Embryonic facial prominence (tissue), 1 donor: ENCODE measurements at regions not wholly inside any gene's neighbourhood (a gene's known extent, or its start where the extent isn't known, plus 50 kb on each side); places are given as distances from the start of the nearest gene placed in this dataset.

ENCODE experiments used
- DNase-seq: peaks from one replicate; pipeline ENCODE4 v3.0.0-alpha.2; 2016; ENCODE audit errors: extremely low spot score

DNA sequence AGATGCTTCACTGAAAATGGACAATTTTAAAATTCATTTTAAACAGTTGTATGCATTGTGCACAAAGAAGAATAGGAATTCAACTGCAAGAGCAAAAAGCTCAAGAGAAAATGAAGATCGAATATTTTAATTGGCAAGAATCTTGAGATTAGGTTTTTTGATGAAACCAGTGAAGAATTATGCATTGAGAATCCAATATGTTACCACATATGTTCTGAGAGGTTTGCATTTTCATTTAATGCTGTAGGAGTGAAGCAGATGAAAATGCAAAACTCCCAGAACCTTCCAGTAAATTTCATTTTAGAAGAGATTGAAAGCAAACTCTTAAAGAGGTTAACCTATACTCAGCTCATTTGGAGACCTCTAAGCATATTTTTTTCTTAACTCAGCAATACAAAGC, 298.0 kb downstream of the OLFM3 start:
- no peak for DNase-seq

GRCh38 chr1:101704895-101705294, 291.8 kb downstream of the OLFM3 start:
- DNase-seq: no peak

GRCh38 chr1:101706366-101706765, 290.4 kb downstream of the OLFM3 start:
- no peak for DNase-seq

DNA sequence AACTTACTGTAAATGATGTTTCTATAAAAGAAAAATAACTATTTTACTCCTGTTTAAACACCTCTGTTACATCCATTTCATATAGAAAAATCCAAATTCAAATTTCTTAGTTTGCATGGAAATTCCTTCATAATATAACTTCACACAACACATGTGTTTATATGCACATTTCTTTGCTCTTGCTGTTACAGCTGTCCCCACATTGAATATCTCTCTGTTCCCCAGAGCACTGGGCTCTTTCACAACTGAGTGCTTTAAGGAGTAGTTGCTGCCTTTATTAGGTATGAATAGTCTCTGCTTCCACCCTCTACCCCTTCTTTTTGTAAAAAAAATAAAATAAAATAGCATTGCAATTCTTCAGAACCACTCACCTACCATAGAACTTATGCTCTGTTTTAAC, 287.0 kb downstream of the OLFM3 start:
- no peak for DNase-seq

DNA sequence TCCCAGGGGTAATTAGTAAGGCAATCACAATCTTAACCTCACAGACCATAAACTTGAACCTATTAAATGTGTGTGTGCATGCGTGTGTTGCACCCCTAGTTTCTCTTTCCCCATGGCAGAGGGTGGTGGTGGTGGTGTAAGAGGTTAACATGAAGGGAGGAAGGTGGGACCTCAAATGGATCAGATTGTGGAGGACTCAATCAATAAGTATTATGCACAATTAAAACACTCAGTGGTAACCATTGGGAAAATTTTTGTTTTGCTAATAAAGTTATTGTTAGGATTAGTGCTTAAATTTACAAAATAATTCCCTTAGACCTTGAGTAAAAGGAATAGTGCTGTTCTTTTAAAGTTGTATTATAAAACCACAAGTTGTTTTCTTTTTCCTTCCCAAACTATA, 283.0 kb downstream of the OLFM3 start:
- DNase-seq: no peak

GRCh38 chr1:101723415-101723814, 273.3 kb downstream of the OLFM3 start:
- DNase-seq: no peak

DNA sequence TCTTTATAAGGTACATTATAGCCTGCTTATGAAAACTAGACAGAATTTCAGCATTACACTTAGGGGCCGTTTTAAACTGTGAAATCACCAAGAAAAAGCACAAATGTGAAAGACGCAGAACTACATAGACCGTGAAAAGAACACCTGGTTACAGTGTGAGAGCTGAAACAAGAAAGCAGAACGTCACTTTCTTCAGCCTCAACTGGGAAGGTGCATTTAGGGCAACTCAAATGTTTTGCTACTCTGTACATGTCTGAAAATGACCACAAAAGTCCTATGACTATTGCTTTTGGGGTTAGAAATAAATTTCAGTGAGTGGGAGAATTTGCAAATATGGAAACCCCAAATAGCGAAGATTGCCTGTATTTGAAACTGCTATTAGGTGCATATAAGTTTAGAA, 268.7 kb downstream of the OLFM3 start:
- no peak for DNase-seq

- DNase-seq: no peak
Measured at GRCh38 chr1:101730559-101730958, 266.2 kb downstream of the OLFM3 start.

DNA sequence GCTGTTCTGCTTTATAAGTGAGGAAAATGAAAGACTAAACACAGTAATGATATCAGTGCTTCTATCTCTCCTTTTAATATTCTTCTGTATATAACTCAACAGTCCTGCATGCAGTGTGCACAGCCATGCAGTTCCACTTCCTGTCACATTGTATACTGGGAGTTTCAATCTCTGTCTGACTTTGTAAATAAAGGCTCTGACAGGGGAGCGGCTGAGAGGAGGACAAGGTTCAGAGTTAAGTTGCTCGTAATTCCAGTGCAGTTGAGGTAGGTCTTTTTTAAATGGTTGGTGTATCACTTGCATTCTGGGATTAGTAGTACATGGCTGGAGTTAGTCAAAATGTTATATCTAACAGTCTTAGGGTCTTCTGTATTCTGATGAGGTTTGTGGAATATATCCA, 264.5 kb downstream of the OLFM3 start:
- DNase-seq: no peak

DNA sequence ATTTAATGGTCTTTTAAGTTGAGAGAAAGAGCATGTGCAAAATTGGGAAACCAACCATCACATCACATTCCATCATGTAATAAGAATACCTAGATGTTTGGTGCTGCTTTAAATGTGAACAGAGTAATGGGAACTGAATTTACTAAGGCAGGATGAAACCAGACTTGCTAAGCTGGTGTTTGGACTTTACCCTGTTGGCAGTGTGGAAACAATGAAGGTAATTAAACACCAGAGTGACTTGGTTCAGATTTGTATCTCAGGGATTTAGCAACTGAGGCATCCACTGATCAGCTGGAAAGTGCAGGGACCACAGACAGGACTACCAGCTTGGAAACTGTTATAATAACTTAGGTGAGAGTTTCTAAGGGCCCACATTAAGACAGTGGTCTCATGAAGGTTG, 263.4 kb downstream of the OLFM3 start:
- DNase-seq: no peak

DNA sequence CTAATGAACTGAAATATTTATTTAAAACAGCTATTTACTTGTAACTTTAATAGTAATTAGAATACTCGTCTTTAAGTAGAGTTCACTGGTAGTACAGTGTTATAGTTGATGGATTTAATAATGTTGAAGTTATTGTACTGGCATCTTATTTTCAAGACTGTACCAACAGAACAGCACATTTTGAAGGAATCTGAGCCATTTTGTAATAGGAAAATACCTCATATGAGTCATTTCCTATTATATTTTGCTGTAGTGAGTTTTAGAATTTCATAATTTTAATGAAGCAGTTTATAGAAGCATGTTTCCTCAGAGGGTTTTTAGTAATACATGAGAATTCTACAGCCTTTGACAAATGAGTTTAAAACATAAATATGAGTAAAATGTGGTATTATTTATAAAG, 258.3 kb downstream of the OLFM3 start:
- DNase-seq: no peak

- DNase-seq: no peak
Measured at GRCh38 chr1:101739146-101739545, 257.6 kb downstream of the OLFM3 start.

DNA sequence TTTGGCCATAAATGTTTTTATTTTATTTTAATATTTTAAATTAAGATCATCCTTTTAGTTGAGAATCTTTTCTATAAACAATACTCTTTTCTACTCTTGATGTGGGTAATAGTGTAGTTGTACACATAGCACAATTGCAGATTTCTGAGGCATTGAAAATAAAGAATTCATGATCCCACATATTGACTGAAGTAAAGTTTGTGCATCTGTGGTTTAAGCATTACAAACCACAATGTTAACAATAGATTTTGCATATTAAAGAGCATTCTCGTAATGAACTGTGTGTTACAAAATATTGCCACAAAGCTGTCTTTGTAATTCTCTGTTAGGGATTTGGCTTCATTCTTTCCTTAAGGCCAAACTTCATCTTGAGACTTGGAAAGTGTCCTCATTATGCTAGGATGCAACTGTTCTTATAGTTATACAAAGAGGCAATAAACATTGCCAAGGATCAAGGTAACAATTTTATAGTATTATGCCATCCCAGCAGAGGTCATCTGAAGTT, 256.8 kb downstream of the OLFM3 start:
- no peak for DNase-seq

GRCh38 chr1:101741910-101742309, 254.8 kb downstream of the OLFM3 start:
- no peak for DNase-seq

- DNase-seq: no peak
Measured at GRCh38 chr1:101742509-101742908, 254.2 kb downstream of the OLFM3 start.

DNA sequence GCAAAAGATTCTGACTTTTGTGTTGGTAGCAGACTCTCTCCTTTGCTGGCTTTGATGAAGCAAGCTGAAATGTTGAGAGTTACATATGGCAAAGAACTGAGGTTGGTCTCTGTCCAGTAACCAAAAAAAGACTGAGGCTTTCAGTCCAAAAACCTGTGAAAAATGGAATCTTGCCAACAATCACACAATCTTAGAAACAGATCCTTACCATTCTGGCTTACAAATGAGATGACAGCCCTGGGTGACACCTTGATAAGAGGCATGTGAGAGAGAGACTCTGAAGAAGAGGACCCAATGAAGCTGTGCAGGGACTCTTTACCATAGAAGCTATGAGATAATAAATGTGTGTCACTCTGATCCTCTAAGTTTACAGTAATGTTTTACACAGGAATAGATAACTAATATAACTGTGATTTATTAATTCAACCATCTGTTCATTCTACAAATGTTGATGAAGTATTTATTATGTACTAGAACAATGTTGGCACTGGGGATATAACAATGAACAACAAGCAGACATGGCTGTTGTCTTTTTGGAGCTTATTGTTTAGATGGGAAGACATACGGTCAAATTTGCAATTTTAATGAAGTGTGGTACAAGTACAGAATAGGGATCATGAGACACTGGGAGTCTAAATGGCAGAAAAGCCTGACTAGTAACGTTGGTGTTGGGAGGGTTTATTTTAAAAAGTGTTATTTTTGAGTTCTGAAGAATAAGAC, 251.0 kb downstream of the OLFM3 start:
- no peak for DNase-seq

GRCh38 chr1:101748077-101748476, 248.6 kb downstream of the OLFM3 start:
- no peak for DNase-seq
